ENCODE measurements at regions not wholly inside any gene's neighbourhood (a gene's known extent, or its start where the extent isn't known, plus 50 kb on each side); places are given as distances from the start of the nearest gene placed in this dataset.

DNA sequence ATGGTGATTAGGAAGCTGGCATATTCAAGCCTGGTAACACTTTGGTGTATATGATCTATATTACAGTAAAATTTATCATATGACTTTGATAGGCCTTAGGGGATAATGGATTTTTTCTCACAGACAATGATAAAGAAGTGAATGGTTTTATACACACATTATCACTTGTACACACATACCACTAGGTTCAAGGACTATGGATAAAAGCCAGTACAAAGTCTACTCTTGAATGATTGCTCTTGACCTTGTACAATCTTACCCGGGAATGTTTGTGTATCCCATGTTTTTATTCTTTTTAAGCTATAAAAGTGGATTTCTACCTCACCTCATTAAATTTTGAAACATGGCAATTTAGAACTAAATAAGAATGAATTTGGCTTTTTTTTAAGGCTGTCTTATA is 414.5 kb upstream of the ADAMTSL1 start:
- TF ChIP-seq, protein P1, sequence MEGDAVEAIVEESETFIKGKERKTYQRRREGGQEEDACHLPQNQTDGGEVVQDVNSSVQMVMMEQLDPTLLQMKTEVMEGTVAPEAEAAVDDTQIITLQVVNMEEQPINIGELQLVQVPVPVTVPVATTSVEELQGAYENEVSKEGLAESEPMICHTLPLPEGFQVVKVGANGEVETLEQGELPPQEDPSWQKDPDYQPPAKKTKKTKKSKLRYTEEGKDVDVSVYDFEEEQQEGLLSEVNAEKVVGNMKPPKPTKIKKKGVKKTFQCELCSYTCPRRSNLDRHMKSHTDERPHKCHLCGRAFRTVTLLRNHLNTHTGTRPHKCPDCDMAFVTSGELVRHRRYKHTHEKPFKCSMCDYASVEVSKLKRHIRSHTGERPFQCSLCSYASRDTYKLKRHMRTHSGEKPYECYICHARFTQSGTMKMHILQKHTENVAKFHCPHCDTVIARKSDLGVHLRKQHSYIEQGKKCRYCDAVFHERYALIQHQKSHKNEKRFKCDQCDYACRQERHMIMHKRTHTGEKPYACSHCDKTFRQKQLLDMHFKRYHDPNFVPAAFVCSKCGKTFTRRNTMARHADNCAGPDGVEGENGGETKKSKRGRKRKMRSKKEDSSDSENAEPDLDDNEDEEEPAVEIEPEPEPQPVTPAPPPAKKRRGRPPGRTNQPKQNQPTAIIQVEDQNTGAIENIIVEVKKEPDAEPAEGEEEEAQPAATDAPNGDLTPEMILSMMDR (IDR thresholded peaks at IDR 0.05): no peak
- no peak for TF ChIP-seq POLR2A (IDR thresholded peaks at IDR 0.05)
